A549 (cell line): ENCODE measurements at regions not wholly inside any gene's neighbourhood (a gene's known extent, or its start where the extent isn't known, plus 50 kb on each side); places are given as distances from the start of the nearest gene placed in this dataset.

Source experiments
- ATAC-seq, 2 experiments: fragments of 200-7000 bp in 1 of 2; fragments of >200 bp in 1 of 2; cut with Nextera tagmentation in 1 of 2; cut with Tn5 transposase in 1 of 2; 3 replicates each; pipeline versions ENCODE4 v1.8.0 to v1.9.1; 2018 to 2020; ENCODE audit warnings: mild to moderate bottlenecking in 1 of 2, moderate library complexity in 1 of 2
- CTCF ChIA-PET: fragments of 300-600 bp; sonication (Branson Sonifier 250); formaldehyde crosslinking; extraction: SDS; loops from one replicate; lab custom pipeline; 2021; ENCODE audit warnings: antibody characterized with exemption, inconsistent platforms; lab: Yijun Ruan, JAX
- POLR2A ChIA-PET: fragments of 350-600 bp; formaldehyde crosslinking; extraction: SDS; loops from one replicate; lab custom pipeline; 2021; ENCODE audit warnings: antibody characterized with exemption, inconsistent platforms; lab: Yijun Ruan, JAX
- DNase-seq, 2 experiments: peaks; one replicate each; pipeline versions ENCODE4 v3.0.0 to v3.0.0-alpha.2; 2011 to 2016; ENCODE audit warnings: low read depth in 1 of 2, low spot score in 1 of 2
- FAIRE-seq: peaks from 2 replicates; lab custom pipeline; 2011; peaks lifted over from hg19 to GRCh38; lab: Jason Lieb, UNC
- H3K27ac ChIP-seq, 2 experiments: fragments of >200 bp; sonication (Bioruptor Twin); formaldehyde crosslinking; 3 replicates each; pipeline ENCODE4 v1.5.1; 2016 to 2017
- H3K4me1 ChIP-seq: fragments of >200 bp; sonication (Bioruptor Twin); formaldehyde crosslinking; 3 replicates; pipeline ENCODE4 v1.6.1; 2016
- H3K4me2 ChIP-seq: fragments of >200 bp; sonication (Bioruptor Twin); formaldehyde crosslinking; 3 replicates; pipeline ENCODE4 v1.6.1; 2016
- H3K4me3 ChIP-seq: fragments of >200 bp; sonication (Bioruptor Twin); formaldehyde crosslinking; 3 replicates; pipeline ENCODE4 v1.5.1; 2016
- H3K9me3 ChIP-seq: fragments of >200 bp; sonication (Bioruptor Twin); formaldehyde crosslinking; 3 replicates; pipeline ENCODE4 v1.6.1; 2016
- CBX8 ChIP-seq: fragments of 200-600 bp; sonication (generic); IDR thresholded peaks from 2 replicates; pipeline ENCODE4 v1.6.1; 2016
- CHD4 ChIP-seq: fragments of 200-600 bp; sonication (generic); IDR thresholded peaks from 2 replicates; pipeline ENCODE4 v1.6.1; 2016; ENCODE audit warnings: antibody characterized with exemption, mild to moderate bottlenecking, borderline replicate concordance
- CTCF ChIP-seq: fragments of >200 bp; sonication (Bioruptor Twin); formaldehyde crosslinking; IDR thresholded peaks from 3 replicates; pipeline ENCODE4 v1.5.1; 2016
- FOSL2 ChIP-seq, 2 experiments: fragments of 450-650 bp in 1 of 2; fragments of >200 bp in 1 of 2; sonication (Bioruptor Twin) in 1 of 2; formaldehyde crosslinking; IDR thresholded peaks; 2 replicates each; pipeline versions ENCODE4 v1.5.0 to v1.6.1; 2016 to 2020; ENCODE audit warnings: mild to moderate bottlenecking in 1 of 2, moderate library complexity in 1 of 2
- FOXS1 ChIP-seq: fragments of 250-450 bp; sonication (Bioruptor Pico); IDR thresholded peaks from 2 replicates; pipeline ENCODE4 v1.5.0; 2020; ENCODE audit warnings: mild to moderate bottlenecking, moderate library complexity
- GATA3 ChIP-seq: IDR thresholded peaks from 2 replicates; pipeline ENCODE4 v1.6.1; 2012; ENCODE audit warnings: borderline replicate concordance
- HOXA7 ChIP-seq: fragments of 250-450 bp; sonication (Bioruptor Pico); IDR thresholded peaks from 2 replicates; pipeline ENCODE4 v1.5.0; 2020; ENCODE audit warnings: mild to moderate bottlenecking, moderate library complexity
- HOXB13 ChIP-seq: fragments of 250-450 bp; sonication (Bioruptor Pico); IDR thresholded peaks from 2 replicates; pipeline ENCODE4 v1.5.0; 2020; ENCODE audit warnings: low read depth, mild to moderate bottlenecking, moderate library complexity
- JUNB ChIP-seq: fragments of >200 bp; sonication (Bioruptor Twin); formaldehyde crosslinking; IDR thresholded peaks from 2 replicates; pipeline ENCODE4 v1.6.1; 2016
- MYC ChIP-seq: IDR thresholded peaks from 2 replicates; pipeline ENCODE4 v1.6.1; 2012; ENCODE audit warnings: mild to moderate bottlenecking, inconsistent platforms, low read length, improper control_type of control experiment, borderline replicate concordance
- PHF8 ChIP-seq: fragments of 200-600 bp; sonication (generic); IDR thresholded peaks from 2 replicates; pipeline ENCODE4 v1.6.1; 2016; ENCODE audit warnings: low read depth, mild to moderate bottlenecking, antibody characterized with exemption, moderate library complexity, borderline replicate concordance
- POLR2A ChIP-seq: IDR thresholded peaks from 2 replicates; pipeline ENCODE4 v1.6.1; 2012; ENCODE audit warnings: mild to moderate bottlenecking, low read length
- RAD21 ChIP-seq, 2 experiments: fragments of >200 bp in 1 of 2; sonication (Bioruptor Twin) in 1 of 2; formaldehyde crosslinking in 1 of 2; IDR thresholded peaks in 1 of 2; conservative IDR thresholded peaks in 1 of 2; 2 replicates in 1 of 2; 3 replicates in 1 of 2; pipeline ENCODE4 v1.6.1; 2012 to 2018; ENCODE audit warnings: inconsistent platforms in 1 of 2
- RCOR1 ChIP-seq: fragments of 150-350 bp; IDR thresholded peaks from 2 replicates; pipeline ENCODE4 v1.6.1; 2014; ENCODE audit warnings: antibody characterized with exemption, low read length, low read depth
- REST ChIP-seq: fragments of 200-600 bp; sonication (generic); IDR thresholded peaks from 2 replicates; pipeline ENCODE4 v1.6.1; 2016; ENCODE audit warnings: antibody characterized with exemption, mild to moderate bottlenecking, moderate library complexity
- SMC3 ChIP-seq: fragments of >200 bp; sonication (Bioruptor Twin); formaldehyde crosslinking; IDR thresholded peaks from 3 replicates; pipeline ENCODE4 v1.6.1; 2018; ENCODE audit warnings: inconsistent platforms
- ZC3H11A ChIP-seq: fragments of 450-650 bp; IDR thresholded peaks from 2 replicates; pipeline ENCODE4 v1.6.1; 2014; ENCODE audit warnings: antibody characterized with exemption, mild to moderate bottlenecking
- ZFP36 ChIP-seq: fragments of 450-650 bp; IDR thresholded peaks from 2 replicates; pipeline ENCODE4 v1.6.1; 2014; ENCODE audit warnings: borderline replicate concordance; ENCODE audit not compliant: partially characterized antibody
- ZNF302 ChIP-seq: fragments of 250-450 bp; sonication (Bioruptor Pico); IDR thresholded peaks from 2 replicates; pipeline ENCODE4 v1.9.0; 2021; ENCODE audit warnings: inconsistent platforms, mild to moderate bottlenecking, moderate library complexity
- WGBS: methylation state at CpG from one replicate; pipeline ENCODE4 v1.1.6; 2017; ENCODE audit errors: missing lambda C conversion rate; 5-methylcytosine and 5-hydroxymethylcytosine counted together

DNA sequence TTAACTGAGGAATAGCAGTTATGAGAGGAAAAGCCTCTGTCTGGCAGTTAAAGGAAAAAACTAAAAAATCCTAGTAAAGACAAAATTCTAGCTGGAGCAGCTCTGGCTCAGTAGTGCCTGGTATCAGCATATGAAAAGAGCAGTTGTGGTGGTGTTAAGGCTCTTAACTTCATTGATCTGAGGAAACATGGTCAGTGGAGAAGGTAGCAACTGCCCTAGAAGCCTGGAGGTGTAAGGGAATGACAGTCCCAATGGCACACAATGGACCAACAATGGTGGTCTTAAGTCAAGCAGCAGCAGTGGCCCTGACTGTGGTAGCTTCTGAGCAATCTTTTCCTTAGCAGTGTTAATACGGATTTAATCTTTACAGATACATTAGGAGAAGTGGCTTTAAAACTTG, 189.6 kb upstream of the POF1B start (continued):
- no peak for TF ChIP-seq REST
- no peak for TF ChIP-seq ZC3H11A
- TF ChIP-seq CHD4, result no peak
- TF ChIP-seq RCOR1, result no peak
- TF ChIP-seq ZFP36, result no peak

- TF ChIP-seq JUNB (no peak), RCOR1 (no peak), GATA3 (no peak), MYC (no peak), POLR2A (no peak), PHF8 (no peak), CBX8 (no peak), HOXA7 (CRISPR knock-in tag) (no peak), ZNF302 (CRISPR knock-in tag) (no peak), ZFP36 (no peak), FOSL2 (IDR thresholded peaks at IDR 0.05) (no peak), FOSL2 (CRISPR knock-in tag; IDR thresholded peaks at IDR 0.05) (no peak), FOXS1 (CRISPR knock-in tag) (no peak)
- WGBS, result 50% methylated on average over 4 of the region's 7 CpGs
These were observed 181.8 kb upstream of the POF1B start for GRCh38 chrX:85561231-85561630.

DNA sequence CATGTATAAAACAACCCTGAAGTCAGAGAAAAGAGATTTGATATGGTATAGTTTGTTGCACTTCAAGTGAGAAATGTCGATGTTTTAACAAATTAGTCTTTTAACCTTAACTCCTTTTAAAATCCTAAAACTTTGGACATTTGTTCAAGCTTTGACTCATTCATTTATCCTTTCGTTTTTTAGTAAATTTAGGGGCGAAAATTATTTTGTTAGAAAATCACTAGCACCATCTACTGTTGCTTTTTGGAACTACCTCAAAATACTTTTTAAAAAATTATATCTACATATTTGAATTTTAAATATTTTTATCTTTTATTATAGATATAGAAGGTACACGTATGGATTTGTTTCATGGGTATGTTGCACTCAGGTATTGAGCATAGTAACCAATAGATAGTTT, 165.1 kb upstream of the POF1B start:
- Histone ChIP-seq H3K4me1 (no peaks in the 10 kb centered on the region), H3K27ac (no peak overlapping the region), H3K4me2 (peak overlapping the region; percentile 31; the same call in 1 of the 3 replicates), H3K9me3 (no peaks in the 10 kb centered on the region), H3K4me3 (no peak overlapping the region)
- POLR2A ChIA-PET, result no interaction called here
- no peak for DNase-seq
- WGBS, result 2% methylated on average over 4 of the region's 4 CpGs
- CTCF ChIA-PET, result interaction anchor here (1.1 to 1.3 kb wide), 2 partner anchors 351 to 460 kb away, joined by 3 to 6 read pairs; no protein-coding TSS in a partner anchor
- no peak for FAIRE-seq
- ATAC-seq, result no peak
- TF ChIP-seq HOXB13 (no peak), CTCF (peak; percentile 51), SMC3 (peak; percentile 55), RAD21 (conservative IDR thresholded peaks at IDR 0.05 in 1 of 2, IDR thresholded peaks at IDR 0.05 in 1 of 2) (peak; percentile 49 to 65)

More at GRCh38 chrX:85561231-85561630, 181.8 kb upstream of the POF1B start:
- ChIA-PET CTCF (no interaction called here), POLR2A (no interaction called here)
- no peak overlapping the region for H3K4me3 ChIP-seq
- H3K4me1 ChIP-seq, result no peaks in the 10 kb centered on the region
- no peaks in the 10 kb centered on the region for H3K9me3 ChIP-seq
- H3K27ac ChIP-seq, result no peak overlapping the region
- ATAC-seq (no peak), FAIRE-seq (no peak), DNase-seq (no peak)
- no peak overlapping the region for H3K4me2 ChIP-seq
